DMS114 treated with DMSO at 0.1 percent for 48 hours (cell line): ENCODE measurements at regions not wholly inside any gene's neighbourhood (a gene's known extent, or its start where the extent isn't known, plus 50 kb on each side); places are given as distances from the start of the nearest gene placed in this dataset.
"Not testable (repeated sequence)": the region's sequence is repeated elsewhere in the genome, so short reads cannot be mapped to it uniquely, and the experiment has no call there.

Source experiments
- DNase-seq: peaks from one replicate; lab custom pipeline; 2025; ENCODE audit not compliant: unreplicated experiment; lab: John Stamatoyannopoulos, UW

GRCh38 chr6:139962654-139963347 is 588.4 kb upstream of the CITED2 start:
- no peak for DNase-seq

- DNase-seq: peak; percentile 64
Measured at GRCh38 chr6:139961190-139961589, 586.7 kb upstream of the CITED2 start.

GRCh38 chr6:139960671-139961070 is 586.2 kb upstream of the CITED2 start:
- DNase-seq: peak; percentile 64

- DNase-seq: no peak
Measured at GRCh38 chr6:139955366-139956155, 581.1 kb upstream of the CITED2 start.

- no peak for DNase-seq
Measured at GRCh38 chr6:139954463-139955071, 580.1 kb upstream of the CITED2 start.

GRCh38 chr6:139953780-139954179 is 579.3 kb upstream of the CITED2 start:
- DNase-seq: not testable (repeated sequence)

GRCh38 chr6:139951172-139951571 is 576.7 kb upstream of the CITED2 start:
- DNase-seq: no peak

- DNase-seq: no peak
Measured at GRCh38 chr6:139944976-139945375, 570.5 kb upstream of the CITED2 start.

GRCh38 chr6:139944131-139944530 is 569.7 kb upstream of the CITED2 start:
- no peak for DNase-seq

- DNase-seq: no peak
Measured at GRCh38 chr6:139943391-139943790, 568.9 kb upstream of the CITED2 start.

GRCh38 chr6:139942331-139942730 is 567.9 kb upstream of the CITED2 start:
- no peak for DNase-seq

GRCh38 chr6:139941826-139942225 is 567.4 kb upstream of the CITED2 start:
- no peak for DNase-seq

- no peak for DNase-seq
Measured at GRCh38 chr6:139940741-139941729, 566.6 kb upstream of the CITED2 start.

- peak; percentile 52 for DNase-seq
Measured at GRCh38 chr6:139939189-139939979, 564.9 kb upstream of the CITED2 start.

GRCh38 chr6:139932671-139933070 is 558.2 kb upstream of the CITED2 start:
- no peak for DNase-seq

- no peak for DNase-seq
Measured at GRCh38 chr6:139931747-139932146, 557.3 kb upstream of the CITED2 start.

GRCh38 chr6:139927742-139928305 is 553.4 kb upstream of the CITED2 start:
- no peak for DNase-seq

GRCh38 chr6:139927236-139927635 is 552.8 kb upstream of the CITED2 start:
- DNase-seq: no peak

- DNase-seq: no peak
Measured at GRCh38 chr6:139926711-139927110, 552.3 kb upstream of the CITED2 start.
